Subcutaneous abdominal adipose tissue (tissue), 5 donors: ENCODE measurements at regions not wholly inside any gene's neighbourhood (a gene's known extent, or its start where the extent isn't known, plus 50 kb on each side); places are given as distances from the start of the nearest gene placed in this dataset.
"Not testable (repeated sequence)": the region's sequence is repeated elsewhere in the genome, so short reads cannot be mapped to it uniquely, and the experiment has no call there.

ENCODE experiments used
- H3K27ac ChIP-seq: one replicate; pipeline ENCODE4 v1.7.0; 2013; ENCODE audit warnings: low read depth, mild to moderate bottlenecking, inconsistent platforms, low read length, moderate library complexity
- H3K27me3 ChIP-seq, 5 donors: one replicate each; pipeline ENCODE4 v1.7.0; 2013; ENCODE audit warnings: low read length in 5 of 5, inconsistent platforms in 1 of 5; ENCODE audit not compliant: control insufficient read depth in 5 of 5, insufficient read depth in 4 of 5
- H3K36me3 ChIP-seq, 5 donors: one replicate each; pipeline ENCODE4 v1.7.0; 2013; ENCODE audit warnings: low read length in 5 of 5; ENCODE audit not compliant: control insufficient read depth in 5 of 5, insufficient read depth in 5 of 5
- H3K4me1 ChIP-seq, 5 donors: one replicate each; pipeline ENCODE4 v1.7.0; 2013; ENCODE audit warnings: low read length in 5 of 5, mild to moderate bottlenecking in 3 of 5, moderate library complexity in 1 of 5; ENCODE audit not compliant: control insufficient read depth in 5 of 5, insufficient read depth in 5 of 5
- H3K4me3 ChIP-seq, 5 donors: one replicate each; pipeline ENCODE4 v1.7.0; 2013; ENCODE audit warnings: low read length in 5 of 5, low read depth in 1 of 5
- H3K9ac ChIP-seq, 5 donors: one replicate each; pipeline ENCODE4 v1.7.0; 2013; ENCODE audit warnings: low read length in 5 of 5, mild to moderate bottlenecking in 4 of 5, moderate library complexity in 3 of 5
- H3K9me3 ChIP-seq, 5 donors: one replicate each; pipeline ENCODE4 v1.7.0; 2013; ENCODE audit warnings: low read length in 5 of 5; ENCODE audit not compliant: control insufficient read depth in 5 of 5
- donor health status: healthy.
- donor health status: healthy.
- donor health status: healthy.
- donor health status: healthy.
- donor health status: healthy.

DNA sequence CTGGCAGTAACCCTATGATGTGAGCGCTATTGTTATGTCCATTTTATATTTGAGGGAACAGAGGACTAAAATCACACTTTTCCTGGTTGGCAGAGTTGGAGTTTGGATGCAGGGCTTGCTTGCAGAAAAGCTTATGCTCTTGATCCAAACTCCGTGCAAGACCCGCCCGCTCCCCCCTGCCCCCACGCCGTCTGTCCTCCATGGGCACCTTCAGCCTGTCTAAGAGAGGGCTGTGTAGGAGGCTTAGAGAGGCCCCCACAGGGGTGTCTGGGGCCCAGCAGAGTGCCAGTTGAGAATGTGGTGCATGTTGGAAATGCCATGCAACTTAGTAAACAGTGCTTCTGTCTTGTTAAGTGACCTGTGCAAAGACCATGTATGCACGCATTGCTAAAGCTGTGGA lies 170.5 kb upstream of the NPY start:
- Histone ChIP-seq H3K27ac (no peak overlapping the region), H3K36me3 (no peaks in the 10 kb centered on the region), H3K4me3 (no peak overlapping the region), H3K4me1 (no peaks in the 10 kb centered on the region), H3K9ac (no peak overlapping the region), H3K27me3 (no peaks in the 10 kb centered on the region), H3K9me3 (peaks cover 0 to 1% (median 0%) of the 10 kb centered on the region in 5 donors)

GRCh38 chr7:24115661-24116060 lies 168.3 kb upstream of the NPY start:
- H3K9me3 ChIP-seq, result no peaks in the 10 kb centered on the region
- no peak overlapping the region for H3K4me3 ChIP-seq
- H3K27ac ChIP-seq, result no peak overlapping the region
- H3K9ac ChIP-seq, result no peak overlapping the region
- H3K4me1 ChIP-seq, result no peaks in the 10 kb centered on the region
- H3K36me3 ChIP-seq, result no peaks in the 10 kb centered on the region
- no peaks in the 10 kb centered on the region for H3K27me3 ChIP-seq

DNA sequence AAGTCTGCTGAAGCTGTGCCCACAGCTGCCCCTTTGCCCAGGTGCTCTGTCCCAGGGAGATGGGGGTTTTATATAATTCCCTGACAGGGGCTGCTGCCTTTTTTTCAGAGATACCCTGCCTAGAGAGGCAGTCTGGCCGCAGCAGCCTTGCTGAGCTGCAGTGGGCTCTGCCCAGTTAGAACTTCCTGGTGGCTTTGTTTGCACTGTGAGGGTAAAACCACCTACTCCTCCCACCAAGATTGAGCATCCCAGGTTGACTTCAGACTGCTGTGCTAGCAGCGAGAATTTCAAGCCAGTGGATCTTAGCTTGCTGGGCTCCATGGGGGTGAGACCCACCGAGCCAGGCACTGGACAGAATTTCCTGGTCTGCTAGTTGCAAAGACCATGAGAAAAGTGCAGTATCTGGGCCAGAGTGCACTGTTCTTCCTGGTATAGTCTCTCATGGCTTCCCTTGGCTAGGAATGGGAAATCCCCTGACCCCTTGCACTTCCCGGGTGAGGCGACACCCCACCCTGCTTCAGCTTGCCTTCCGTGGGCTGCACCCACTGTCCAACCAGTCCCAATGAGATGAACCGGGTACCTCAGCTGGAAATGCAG lies 166.0 kb upstream of the NPY start:
- H3K27ac ChIP-seq, H3K4me3 ChIP-seq, H3K36me3 ChIP-seq, H3K9ac ChIP-seq, H3K9me3 ChIP-seq, H3K4me1 ChIP-seq, H3K27me3 ChIP-seq: not testable (repeated sequence)

- Histone ChIP-seq H3K9me3 (no peaks in the 10 kb centered on the region), H3K4me3 (no peak overlapping the region), H3K36me3 (no peaks in the 10 kb centered on the region), H3K27me3 (no peaks in the 10 kb centered on the region), H3K9ac (no peak overlapping the region), H3K4me1 (no peaks in the 10 kb centered on the region), H3K27ac (no peak overlapping the region)
These were observed 164.1 kb upstream of the NPY start for GRCh38 chr7:24119852-24120251.

DNA sequence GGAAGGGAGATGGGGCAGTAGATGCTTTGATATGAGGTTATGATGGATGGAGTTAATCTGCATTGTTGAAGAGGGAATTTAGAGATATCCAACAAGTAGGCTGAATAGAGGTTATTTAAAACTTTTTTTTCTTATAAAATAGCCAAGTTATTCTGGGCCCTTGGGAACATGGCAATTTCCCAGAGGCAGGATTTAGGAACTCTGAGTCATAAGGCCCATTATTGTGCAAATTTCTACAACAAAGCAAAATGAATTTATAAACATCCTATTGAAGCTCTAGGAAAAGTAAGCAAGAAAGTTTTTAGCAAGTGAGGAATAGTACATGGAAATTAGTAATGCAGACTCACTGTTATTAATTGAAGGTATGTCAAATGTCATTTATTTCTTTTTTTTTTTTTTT lies 160.9 kb upstream of the NPY start:
- Histone ChIP-seq H3K36me3 (no peaks in the 10 kb centered on the region), H3K9ac (no peak overlapping the region), H3K9me3 (no peaks in the 10 kb centered on the region), H3K4me3 (no peak overlapping the region), H3K27me3 (no peaks in the 10 kb centered on the region), H3K27ac (no peak overlapping the region), H3K4me1 (no peaks in the 10 kb centered on the region)

DNA sequence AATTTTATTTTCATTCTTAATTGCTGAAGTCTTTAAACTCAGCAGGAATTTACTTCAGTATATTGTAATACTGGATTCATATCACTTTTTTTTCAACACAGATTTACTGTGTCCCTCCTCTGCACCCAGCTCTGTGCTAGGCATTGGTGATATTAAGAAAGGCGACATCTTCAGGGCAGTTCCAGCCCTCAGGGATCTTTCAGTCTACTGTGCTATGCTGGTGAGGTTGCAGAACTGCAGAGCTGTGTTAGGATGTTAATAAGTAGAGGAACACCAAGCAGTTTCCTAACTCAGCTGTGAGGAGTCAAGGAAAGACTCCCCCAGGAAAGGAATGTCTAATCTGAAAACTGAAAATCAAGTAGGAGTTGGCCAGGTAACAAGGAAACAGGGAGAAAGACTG lies 158.2 kb upstream of the NPY start:
- Histone ChIP-seq H3K36me3 (no peaks in the 10 kb centered on the region), H3K9me3 (no peaks in the 10 kb centered on the region), H3K9ac (no peak overlapping the region), H3K4me3 (no peak overlapping the region), H3K27ac (no peak overlapping the region), H3K4me1 (no peaks in the 10 kb centered on the region), H3K27me3 (no peaks in the 10 kb centered on the region)

DNA sequence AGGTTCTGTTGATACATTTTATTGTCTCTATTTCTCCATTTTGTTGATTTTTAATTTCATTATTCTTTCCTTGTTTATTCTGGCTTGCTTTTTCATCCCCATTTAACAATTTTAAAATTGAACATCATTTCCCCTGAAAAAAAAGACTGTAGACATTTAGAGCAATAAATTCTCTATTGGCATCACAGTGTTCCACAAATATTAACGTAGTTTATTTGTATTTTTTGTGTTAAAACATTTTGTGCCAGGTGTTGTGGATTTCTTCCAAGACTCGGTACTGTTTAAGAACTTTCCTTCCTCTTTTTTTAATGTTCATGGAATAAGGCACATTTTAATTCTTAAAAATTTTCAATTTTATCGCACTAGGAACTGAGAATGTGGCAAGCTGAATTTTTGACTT lies 156.1 kb upstream of the NPY start:
- Histone ChIP-seq H3K27me3 (no peaks in the 10 kb centered on the region), H3K36me3 (no peaks in the 10 kb centered on the region), H3K4me3 (no peak overlapping the region), H3K4me1 (no peaks in the 10 kb centered on the region), H3K9me3 (no peaks in the 10 kb centered on the region), H3K27ac (no peak overlapping the region), H3K9ac (no peak overlapping the region)

DNA sequence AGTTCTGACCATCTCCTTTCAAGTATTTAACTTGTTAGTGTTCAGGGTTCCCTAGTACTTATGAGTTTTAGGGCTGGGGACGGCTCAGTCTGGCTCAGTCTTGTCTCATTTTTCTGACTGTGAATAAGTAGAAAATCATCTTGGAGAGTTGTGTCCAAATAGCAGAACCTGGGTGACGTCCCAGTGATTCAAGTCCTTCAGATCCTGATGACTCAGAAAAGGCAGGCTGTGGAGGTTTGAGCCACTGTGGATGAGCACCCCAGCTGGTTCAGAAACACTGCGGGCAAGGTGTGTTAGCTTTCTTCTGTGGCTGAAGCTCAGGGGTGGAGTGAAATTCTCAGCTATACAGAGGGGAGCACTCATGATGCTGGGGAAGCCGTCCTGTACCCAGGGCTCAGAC lies 154.4 kb upstream of the NPY start:
- Histone ChIP-seq H3K36me3 (no peaks in the 10 kb centered on the region), H3K27me3 (no peaks in the 10 kb centered on the region), H3K4me1 (no peaks in the 10 kb centered on the region), H3K9me3 (no peaks in the 10 kb centered on the region), H3K9ac (no peak overlapping the region), H3K4me3 (no peak overlapping the region), H3K27ac (no peak overlapping the region)

GRCh38 chr7:24130631-24131030 lies 153.4 kb upstream of the NPY start:
- Histone ChIP-seq H3K27me3 (no peaks in the 10 kb centered on the region), H3K9ac (no peak overlapping the region), H3K9me3 (no peaks in the 10 kb centered on the region), H3K27ac (no peak overlapping the region), H3K36me3 (no peaks in the 10 kb centered on the region), H3K4me3 (no peak overlapping the region), H3K4me1 (no peaks in the 10 kb centered on the region)

DNA sequence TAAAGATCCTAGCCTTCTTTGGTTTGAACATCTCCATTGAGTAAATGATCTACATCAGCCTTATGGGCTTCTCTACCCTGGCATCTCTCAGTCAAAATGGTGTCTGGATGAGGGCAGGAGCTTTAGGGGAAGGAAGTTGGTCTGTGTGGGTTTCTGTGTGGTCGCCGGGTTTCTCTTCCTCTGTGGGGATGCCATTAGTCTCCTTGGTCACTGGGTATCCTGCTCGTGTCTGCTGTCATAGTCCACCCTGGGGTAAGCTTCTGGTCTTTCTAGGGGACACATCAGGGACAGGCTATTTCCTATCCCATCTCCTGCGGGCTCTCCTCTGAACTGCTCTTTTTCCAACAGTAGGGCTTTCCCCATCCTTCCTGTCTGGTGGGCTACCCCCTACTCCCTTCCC lies 150.3 kb upstream of the NPY start:
- H3K9me3 ChIP-seq, result no peaks in the 10 kb centered on the region
- no peak overlapping the region for H3K27ac ChIP-seq
- H3K9ac ChIP-seq, result no peak overlapping the region
- no peaks in the 10 kb centered on the region for H3K4me1 ChIP-seq
- H3K36me3 ChIP-seq, result no peaks in the 10 kb centered on the region
- no peak overlapping the region for H3K4me3 ChIP-seq
- peaks cover 0 to 3% (median 0%) of the 10 kb centered on the region in 5 donors for H3K27me3 ChIP-seq

- no peak overlapping the region for H3K27ac ChIP-seq
- no peaks in the 10 kb centered on the region for H3K9me3 ChIP-seq
- no peak overlapping the region for H3K9ac ChIP-seq
- no peaks in the 10 kb centered on the region for H3K4me1 ChIP-seq
- no peak overlapping the region for H3K4me3 ChIP-seq
- H3K36me3 ChIP-seq, result no peaks in the 10 kb centered on the region
- peaks cover 0 to 3% (median 0%) of the 10 kb centered on the region in 5 donors for H3K27me3 ChIP-seq
These were observed 149.5 kb upstream of the NPY start for GRCh38 chr7:24134535-24134934.
